MM.1S (cell line): ENCODE measurements at regions not wholly inside any gene's neighbourhood (a gene's known extent, or its start where the extent isn't known, plus 50 kb on each side); places are given as distances from the start of the nearest gene placed in this dataset.

Experiments
- EZH2 ChIP-seq: fragments of 300-600 bp; sonication (generic); optimal IDR thresholded peaks from 2 replicates; pipeline ENCODE3; 2017; ENCODE audit warnings: low read depth, mild to moderate bottlenecking, antibody characterized with exemption, low read length, mixed read lengths
- EZH2phosphoT487 ChIP-seq: fragments of 300-600 bp; sonication (generic); IDR thresholded peaks from 2 replicates; pipeline ENCODE4 v1.6.1; 2018; ENCODE audit warnings: antibody characterized with exemption, low read length
- TF ChIP-seq, protein P1 (sequence below): fragments of 300-600 bp; sonication (generic); IDR thresholded peaks from 2 replicates; pipeline ENCODE4 v1.5.1; 2016; ENCODE audit warnings: antibody characterized with exemption, low read length, mixed read lengths

DNA sequence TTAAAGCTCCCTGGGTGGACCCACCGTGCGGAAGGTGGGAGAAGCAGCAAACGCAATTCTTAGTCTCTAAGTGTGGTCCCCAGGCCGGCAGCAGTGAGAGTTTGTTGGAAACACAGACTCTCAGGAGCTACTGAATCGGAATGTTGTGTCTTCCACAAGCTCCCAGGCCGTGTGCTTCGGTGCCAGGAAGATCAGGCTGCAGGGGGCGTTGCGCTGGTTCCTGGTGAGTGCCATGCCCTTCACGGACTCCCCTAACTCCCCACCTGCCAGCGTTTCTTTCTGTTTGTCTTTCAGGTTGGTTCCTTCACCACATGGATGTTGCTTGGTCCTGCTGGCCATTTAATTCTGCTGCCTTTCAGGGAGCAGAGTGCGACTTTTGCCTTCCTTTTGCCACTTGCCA, 91.2 kb upstream of the PITRM1 start:
- TF ChIP-seq, protein P1, sequence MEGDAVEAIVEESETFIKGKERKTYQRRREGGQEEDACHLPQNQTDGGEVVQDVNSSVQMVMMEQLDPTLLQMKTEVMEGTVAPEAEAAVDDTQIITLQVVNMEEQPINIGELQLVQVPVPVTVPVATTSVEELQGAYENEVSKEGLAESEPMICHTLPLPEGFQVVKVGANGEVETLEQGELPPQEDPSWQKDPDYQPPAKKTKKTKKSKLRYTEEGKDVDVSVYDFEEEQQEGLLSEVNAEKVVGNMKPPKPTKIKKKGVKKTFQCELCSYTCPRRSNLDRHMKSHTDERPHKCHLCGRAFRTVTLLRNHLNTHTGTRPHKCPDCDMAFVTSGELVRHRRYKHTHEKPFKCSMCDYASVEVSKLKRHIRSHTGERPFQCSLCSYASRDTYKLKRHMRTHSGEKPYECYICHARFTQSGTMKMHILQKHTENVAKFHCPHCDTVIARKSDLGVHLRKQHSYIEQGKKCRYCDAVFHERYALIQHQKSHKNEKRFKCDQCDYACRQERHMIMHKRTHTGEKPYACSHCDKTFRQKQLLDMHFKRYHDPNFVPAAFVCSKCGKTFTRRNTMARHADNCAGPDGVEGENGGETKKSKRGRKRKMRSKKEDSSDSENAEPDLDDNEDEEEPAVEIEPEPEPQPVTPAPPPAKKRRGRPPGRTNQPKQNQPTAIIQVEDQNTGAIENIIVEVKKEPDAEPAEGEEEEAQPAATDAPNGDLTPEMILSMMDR = no peak
- TF ChIP-seq EZH2phosphoT487 (no peak), EZH2 (no peak)
